ENCODE measurements at regions not wholly inside any gene's neighbourhood (a gene's known extent, or its start where the extent isn't known, plus 50 kb on each side); places are given as distances from the start of the nearest gene placed in this dataset.

DNA sequence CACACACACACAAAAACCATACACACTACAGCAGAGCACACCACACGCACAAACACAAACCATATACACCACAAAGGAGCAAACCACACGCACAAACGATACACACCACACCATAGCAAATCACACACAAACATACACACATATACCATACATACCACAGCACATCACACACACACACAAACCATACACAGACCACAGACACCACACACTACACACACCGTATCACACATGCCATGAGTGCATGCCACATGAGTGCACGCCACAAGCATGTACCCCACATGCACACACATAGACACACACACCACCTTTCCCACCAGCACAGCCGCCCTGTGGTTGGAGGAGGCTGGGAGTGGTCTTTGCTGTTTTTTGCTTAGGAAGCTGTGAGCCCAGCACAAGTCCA, 517.1 kb upstream of the MYT1L start (continued):
- TF ChIP-seq EGR1 (IDR thresholded peaks at IDR 0.05; ENCODE audit: borderline replicate concordance, low read depth, low read length) (no peak), BRCA1 (IDR thresholded peaks at IDR 0.05; ENCODE audit: low read depth, low read length) (no peak)

All from H1 (cell line).